HCT116 (cell line): ENCODE measurements at regions not wholly inside any gene's neighbourhood (a gene's known extent, or its start where the extent isn't known, plus 50 kb on each side); places are given as distances from the start of the nearest gene placed in this dataset.

Experiments used
- ATAC-seq: fragments of 200-7000 bp; cut with Tn5 transposase; 2 replicates; pipeline ENCODE4 v1.9.1; 2020; ENCODE audit warnings: mild to moderate bottlenecking, moderate library complexity
- BruUV-seq: library from RNA; stranded (reverse); fragments of 400-500 nt; replicated peaks from 2 replicates; lab custom pipeline; 2021; lab: Mats Ljungman, UMichigan
- CTCF ChIA-PET: fragments of 300-600 bp; sonication (Branson Sonifier 250); formaldehyde crosslinking; loops from one replicate; lab custom pipeline; 2021; ENCODE audit warnings: antibody characterized with exemption; lab: Charles Lee
- POLR2A ChIA-PET: fragments of 300-600, 350-600 bp; sonication (Branson Sonifier 250); formaldehyde crosslinking; loops from one replicate; lab custom pipeline; 2021; ENCODE audit warnings: antibody characterized with exemption; lab: Charles Lee
- RAD21 ChIA-PET, 2 experiments: fragments of 300-600 bp; sonication (Branson Sonifier 250); formaldehyde crosslinking; loops; one replicate each; lab custom pipeline; 2023; ENCODE audit warnings: low total read pairs in 2 of 2; ENCODE audit not compliant: uncharacterized antibody in 2 of 2, unreplicated experiment in 2 of 2, low non-redundant PET in 1 of 2; lab: Charles Lee
- DNase-seq: peaks from one replicate; pipeline ENCODE4 v3.0.0-alpha.2; 2010; ENCODE audit warnings: low read depth, low spot score
- H2AFZ ChIP-seq: fragments of 200-600 bp; shearing (Covaris generic), sonication (generic); 2 replicates; pipeline ENCODE4 v1.6.1; 2017; ENCODE audit warnings: low read depth, mixed run types, mixed read lengths, antibody characterized with exemption, low read length; ENCODE audit not compliant: poor library complexity, severe bottlenecking
- H3K27ac ChIP-seq: 2 replicates; pipeline ENCODE4 v1.5.1; 2012; ENCODE audit warnings: low read depth, low read length
- H3K27me3 ChIP-seq: fragments of 200-600 bp; sonication (generic); 2 replicates; pipeline ENCODE4 v1.6.1; 2016; ENCODE audit warnings: mixed run types, low read length, mixed read lengths; ENCODE audit not compliant: insufficient read depth
- H3K36me3 ChIP-seq, 2 experiments: fragments of 200-500 bp in 1 of 2; fragments of 200-600 bp in 1 of 2; sonication (Bioruptor generic) in 1 of 2; sonication (generic) in 1 of 2; 2 replicates each; pipeline versions ENCODE4 v1.5.1 to v1.6.1; 2014 to 2016; ENCODE audit warnings: low read length in 2 of 2, inconsistent platforms in 1 of 2, mixed read lengths in 1 of 2, mixed run types in 1 of 2; ENCODE audit not compliant: insufficient read depth in 2 of 2, control insufficient read depth in 1 of 2
- H3K4me1 ChIP-seq, 2 experiments: fragments of 200-600 bp in 1 of 2; sonication (generic) in 1 of 2; 2 replicates each; pipeline versions ENCODE4 v1.5.1 to v1.6.1; 2012 to 2017; ENCODE audit warnings: low read length in 2 of 2, inconsistent platforms in 1 of 2, mild to moderate bottlenecking in 1 of 2, mixed read lengths in 1 of 2, mixed run types in 1 of 2, moderate library complexity in 1 of 2; ENCODE audit not compliant: insufficient read depth in 2 of 2, control insufficient read depth in 1 of 2
- H3K4me2 ChIP-seq: fragments of 200-600 bp; sonication (generic); 2 replicates; pipeline ENCODE4 v1.6.1; 2017; ENCODE audit warnings: mixed run types, low read length, mixed read lengths
- H3K4me3 ChIP-seq, 2 experiments: fragments of 200-600 bp in 1 of 2; sonication (generic) in 1 of 2; replicated peaks in 1 of 2; 2 replicates each; pipeline ENCODE4 v1.5.1; 2011 to 2016; ENCODE audit warnings: low read length in 2 of 2, control low read depth in 1 of 2, low read depth in 1 of 2, mild to moderate bottlenecking in 1 of 2, mixed read lengths in 1 of 2, mixed run types in 1 of 2
- H3K79me2 ChIP-seq: fragments of 200-600 bp; sonication (generic); 2 replicates; pipeline ENCODE4 v1.6.1; 2017; ENCODE audit warnings: mild to moderate bottlenecking, mixed run types, low read length, moderate library complexity, mixed read lengths; ENCODE audit not compliant: insufficient read depth
- H3K9ac ChIP-seq: fragments of 200-600 bp; sonication (generic); 2 replicates; pipeline ENCODE4 v1.6.1; 2016; ENCODE audit warnings: low read length, mixed read lengths
- H3K9me2 ChIP-seq: fragments of 200-600 bp; sonication (generic), shearing (Covaris generic); 2 replicates; pipeline ENCODE4 v1.6.1; 2017; ENCODE audit warnings: mixed run types, mild to moderate bottlenecking, moderate library complexity; ENCODE audit not compliant: insufficient read depth
- H3K9me3 ChIP-seq, 2 experiments: fragments of 200-500 bp in 1 of 2; fragments of 200-600 bp in 1 of 2; sonication (Bioruptor generic) in 1 of 2; sonication (generic) in 1 of 2; 2 replicates each; pipeline ENCODE4 v1.6.1; 2014 to 2017; ENCODE audit warnings: low read length in 2 of 2, mixed read lengths in 2 of 2, inconsistent platforms in 1 of 2, low read depth in 1 of 2, mild to moderate bottlenecking in 1 of 2, mixed run types in 1 of 2, moderate library complexity in 1 of 2; ENCODE audit not compliant: control insufficient read depth in 1 of 2, insufficient read depth in 1 of 2
- H4K20me1 ChIP-seq: fragments of 200-600 bp; sonication (generic), shearing (Covaris generic); 2 replicates; pipeline ENCODE4 v1.6.1; 2017; ENCODE audit warnings: mixed run types, mild to moderate bottlenecking, moderate library complexity; ENCODE audit not compliant: insufficient read depth
- POLR2AphosphoS5 ChIP-seq: IDR thresholded peaks from 2 replicates; pipeline ENCODE4 v1.6.1; 2011; ENCODE audit warnings: mild to moderate bottlenecking, low read depth, low read length, moderate library complexity
- SIN3A ChIP-seq: IDR thresholded peaks from 2 replicates; pipeline ENCODE4 v1.6.1; 2012; ENCODE audit warnings: low read depth
- SP1 ChIP-seq: IDR thresholded peaks from 2 replicates; pipeline ENCODE4 v1.6.1; 2012; ENCODE audit warnings: low read depth
- YY1 ChIP-seq: IDR thresholded peaks from 2 replicates; pipeline ENCODE4 v1.6.1; 2011; ENCODE audit warnings: low read length, low read depth, moderate library complexity, mild to moderate bottlenecking; ENCODE audit not compliant: insufficient replicate concordance; ENCODE audit errors: extremely low read depth
- ZFX ChIP-seq: fragments of 450-650 bp; IDR thresholded peaks from 2 replicates; pipeline ENCODE4 v1.6.1; 2017
- intact Hi-C: fragments of 100-400 bp; cut with micrococcal nuclease; formaldehyde crosslinking; loops from 2 replicates; pipeline ENCODE4 v1.10.0; 2022

DNA sequence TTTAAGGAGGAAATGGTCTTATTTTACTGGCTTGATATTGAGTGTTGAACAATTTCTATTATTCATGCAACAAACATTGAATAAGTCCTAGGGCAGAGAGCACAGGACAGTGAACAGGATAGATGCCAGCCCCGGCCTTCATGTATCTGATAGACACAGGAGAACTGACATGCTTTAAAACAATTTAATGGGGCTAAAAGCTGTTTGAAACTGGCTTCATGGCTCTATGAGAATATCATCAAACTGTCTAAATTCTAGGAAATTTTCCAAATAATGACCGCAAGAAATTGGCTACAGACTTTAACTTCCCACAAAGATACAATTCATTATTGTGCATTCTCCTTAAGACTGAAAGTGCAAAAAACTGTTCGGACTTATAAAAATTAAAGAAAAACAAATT is 69.0 kb downstream of the ID4 start:
- Histone ChIP-seq H3K9ac (no peak overlapping the region), H3K79me2 (no peaks in the 10 kb centered on the region), H3K9me3 (no peaks in the 10 kb centered on the region), H3K27me3 (no peaks in the 10 kb centered on the region; the same call in 1 of the 2 replicates), H3K27ac (no peak overlapping the region), H3K4me2 (no peak overlapping the region), H2AFZ (no peak overlapping the region), H3K4me3 (no peak overlapping the region), H3K9me2 (no peaks in the 10 kb centered on the region), H4K20me1 (no peaks in the 10 kb centered on the region), H3K36me3 (no peaks in the 10 kb centered on the region), H3K4me1 (peaks cover 4 to 7% of the 10 kb centered on the region in 2 experiments; a peak in 2 of 4 replicates)
- TF ChIP-seq SP1 (no peak), YY1 (no peak), POLR2AphosphoS5 (no peak), SIN3A (no peak)
- ATAC-seq (no peak), DNase-seq (no peak)
- intact Hi-C loops: no loop called here
- POLR2A ChIA-PET: no interaction called here
- no TSS peak for BruUV-seq
- CTCF ChIA-PET: no interaction called here
- RAD21 ChIA-PET: no interaction called here

DNA sequence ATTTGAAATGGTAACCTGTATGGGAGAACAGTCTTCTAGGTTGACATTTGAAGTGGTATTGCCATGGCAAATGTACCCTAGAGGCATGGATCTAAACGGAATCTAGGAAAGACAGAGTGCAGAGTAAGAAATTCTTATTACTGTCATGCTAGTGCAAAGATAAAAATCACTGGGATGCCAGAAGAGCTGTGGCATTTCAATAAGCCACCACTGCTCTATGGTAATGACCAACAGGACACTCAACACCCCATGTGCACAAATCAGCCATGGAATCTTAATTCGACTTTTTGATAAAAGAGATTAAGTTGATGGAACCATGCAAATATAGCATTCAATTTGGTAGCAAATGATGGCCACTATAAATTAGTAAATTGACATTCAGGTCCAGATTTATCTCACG is 74.1 kb downstream of the ID4 start:
- no TSS peak for BruUV-seq
- no peak overlapping the region for H3K27ac ChIP-seq
- no peaks in the 10 kb centered on the region for H4K20me1 ChIP-seq
- POLR2A ChIA-PET: no interaction called here
- RAD21 ChIA-PET: no interaction called here
- intact Hi-C loops: no loop called here
- no peaks in the 10 kb centered on the region for H3K9me3 ChIP-seq
- no peak overlapping the region for H3K9ac ChIP-seq
- TF ChIP-seq ZFX: no peak
- ATAC-seq (no peak), DNase-seq (no peak)
- H3K27me3 ChIP-seq: no peaks in the 10 kb centered on the region; the same call in 1 of the 2 replicates
- no peak overlapping the region for H2AFZ ChIP-seq
- CTCF ChIA-PET: no interaction called here
- H3K36me3 ChIP-seq: no peaks in the 10 kb centered on the region
- no peaks in the 10 kb centered on the region for H3K9me2 ChIP-seq
- no peak overlapping the region for H3K4me2 ChIP-seq
- H3K79me2 ChIP-seq: no peaks in the 10 kb centered on the region
- H3K4me3 ChIP-seq: no peak overlapping the region
- no peaks in the 10 kb centered on the region for H3K4me1 ChIP-seq
